ENCODE measurements at regions not wholly inside any gene's neighbourhood (a gene's known extent, or its start where the extent isn't known, plus 50 kb on each side); places are given as distances from the start of the nearest gene placed in this dataset.

DNA sequence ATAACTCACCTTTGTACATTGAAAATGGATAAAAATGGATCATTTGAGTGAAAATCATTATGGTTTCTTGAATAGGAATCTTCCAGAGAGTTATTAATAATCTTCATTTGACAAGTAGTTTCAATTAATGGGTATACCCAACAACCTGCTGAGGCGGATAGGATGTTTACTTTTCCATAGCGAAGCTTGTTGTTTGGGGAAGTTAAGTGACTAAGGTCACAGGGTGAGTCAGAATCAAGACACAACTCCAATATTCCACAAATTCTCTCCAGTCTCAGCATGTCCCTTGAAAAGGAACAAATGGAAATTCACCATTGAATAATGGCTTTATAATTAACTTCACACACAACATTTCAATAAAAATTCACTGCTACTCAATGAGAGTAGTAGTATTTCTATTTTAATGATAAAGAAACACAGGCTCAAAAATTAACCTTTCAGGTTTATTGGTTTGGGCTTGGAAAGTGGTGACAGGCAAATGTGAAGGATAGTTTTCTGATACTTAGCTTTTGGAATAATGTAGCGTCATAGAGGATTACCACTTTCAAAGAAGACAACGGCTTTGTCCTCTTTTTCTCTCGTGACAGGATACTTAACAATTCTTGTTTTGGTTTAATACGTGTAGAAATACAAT, 211.3 kb downstream of the GPD2 start:
- no peak overlapping the region for H3K27ac ChIP-seq (ENCODE audit: low read depth, low read length)
- no peaks in the 10 kb centered on the region for H3K36me3 ChIP-seq (ENCODE audit: control insufficient read depth in 5 of 5, insufficient read depth in 5 of 5, low read length in 5 of 5)
- no peak overlapping the region for H3K4me3 ChIP-seq (ENCODE audit: low read depth in 1 of 5, low read length in 5 of 5)
- H3K9me3 ChIP-seq (ENCODE audit: control insufficient read depth in 5 of 5, low read length in 5 of 5), result no peaks in the 10 kb centered on the region
- H3K9ac ChIP-seq (ENCODE audit: low read length in 5 of 5), result no peak overlapping the region
- no peaks in the 10 kb centered on the region for H3K27me3 ChIP-seq (ENCODE audit: control insufficient read depth in 5 of 5, insufficient read depth in 4 of 5, low read length in 5 of 5)
- peaks cover 0 to 4% (median 0%) of the 10 kb centered on the region in 5 donors for H3K4me1 ChIP-seq (ENCODE audit: control insufficient read depth in 5 of 5, insufficient read depth in 5 of 5, low read length in 5 of 5)

DNA sequence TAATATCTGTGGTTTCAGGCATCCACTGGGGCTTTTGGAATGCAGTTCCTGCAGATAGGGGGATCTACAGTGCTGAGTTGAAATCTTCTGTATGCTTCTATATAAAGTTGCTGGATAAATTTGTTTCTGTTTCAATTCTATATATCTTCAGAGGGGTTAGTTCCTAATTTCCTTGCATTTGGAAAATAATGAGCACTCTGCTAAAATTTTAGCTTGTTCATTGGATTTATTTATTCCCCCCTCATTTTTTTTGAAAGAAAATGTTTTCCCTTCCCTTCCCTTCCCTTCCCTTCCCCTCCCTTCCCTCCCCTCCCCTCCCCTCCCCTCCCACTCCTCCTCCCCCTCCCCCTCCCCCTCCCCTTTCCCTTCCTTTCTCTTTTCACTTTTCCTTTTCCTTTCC, 212.3 kb downstream of the GPD2 start:
- Histone ChIP-seq H3K27ac (ENCODE audit: low read depth, low read length) (no peak overlapping the region), H3K36me3 (ENCODE audit: control insufficient read depth in 5 of 5, insufficient read depth in 5 of 5, low read length in 5 of 5) (no peaks in the 10 kb centered on the region), H3K9me3 (ENCODE audit: control insufficient read depth in 5 of 5, low read length in 5 of 5) (no peaks in the 10 kb centered on the region), H3K4me3 (ENCODE audit: low read depth in 1 of 5, low read length in 5 of 5) (no peak overlapping the region), H3K4me1 (ENCODE audit: control insufficient read depth in 5 of 5, insufficient read depth in 5 of 5, low read length in 5 of 5) (peaks cover 0 to 4% (median 0%) of the 10 kb centered on the region in 5 donors), H3K9ac (ENCODE audit: low read length in 5 of 5) (no peak overlapping the region), H3K27me3 (ENCODE audit: control insufficient read depth in 5 of 5, insufficient read depth in 4 of 5, low read length in 5 of 5) (no peaks in the 10 kb centered on the region)

DNA sequence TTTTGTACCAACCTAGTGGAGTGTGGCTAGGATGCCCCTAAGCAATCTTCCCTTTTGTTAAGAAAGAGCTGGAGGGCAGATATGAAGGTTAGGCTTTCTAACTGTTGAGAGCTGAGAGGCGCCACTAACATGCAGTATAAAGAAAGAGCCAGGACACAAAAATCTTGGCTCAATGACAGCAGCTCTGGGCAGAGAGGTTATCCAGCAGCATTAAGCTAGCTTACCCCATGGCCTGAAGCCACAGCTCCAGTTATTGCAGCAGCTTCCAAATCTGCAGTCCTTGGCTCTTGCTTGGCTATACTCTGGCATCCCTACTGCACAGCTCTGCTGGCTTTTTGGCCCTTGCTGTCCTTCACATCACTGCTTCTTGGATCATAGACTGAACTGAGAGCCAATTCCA, 213.4 kb downstream of the GPD2 start:
- Histone ChIP-seq H3K4me3 (ENCODE audit: low read depth in 1 of 5, low read length in 5 of 5) (no peak overlapping the region), H3K27ac (ENCODE audit: low read depth, low read length) (no peak overlapping the region), H3K9me3 (ENCODE audit: control insufficient read depth in 5 of 5, low read length in 5 of 5) (no peaks in the 10 kb centered on the region), H3K9ac (ENCODE audit: low read length in 5 of 5) (no peak overlapping the region), H3K4me1 (ENCODE audit: control insufficient read depth in 5 of 5, insufficient read depth in 5 of 5, low read length in 5 of 5) (peaks cover 0 to 4% (median 0%) of the 10 kb centered on the region in 5 donors), H3K36me3 (ENCODE audit: control insufficient read depth in 5 of 5, insufficient read depth in 5 of 5, low read length in 5 of 5) (no peaks in the 10 kb centered on the region), H3K27me3 (ENCODE audit: control insufficient read depth in 5 of 5, insufficient read depth in 4 of 5, low read length in 5 of 5) (no peaks in the 10 kb centered on the region)

DNA sequence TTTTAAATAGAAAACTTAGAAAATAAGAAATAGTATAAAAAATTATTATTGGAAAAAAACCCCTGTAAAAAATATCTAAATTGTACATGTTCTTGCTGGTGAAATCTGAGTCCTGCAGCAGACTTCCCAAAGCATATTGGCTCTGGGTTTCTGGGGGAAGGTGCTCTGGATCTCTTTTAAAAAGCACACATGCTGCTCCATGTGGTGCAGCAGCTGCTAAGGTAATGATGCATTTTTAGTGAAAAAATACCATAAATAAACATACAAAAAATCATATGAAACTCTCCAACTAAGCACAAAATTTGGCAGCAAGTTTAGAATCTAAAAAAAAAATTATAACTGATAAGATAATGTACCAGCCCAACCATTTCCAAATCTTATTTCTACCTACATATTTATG, 216.5 kb downstream of the GPD2 start:
- no peaks in the 10 kb centered on the region for H3K36me3 ChIP-seq (ENCODE audit: control insufficient read depth in 5 of 5, insufficient read depth in 5 of 5, low read length in 5 of 5)
- no peak overlapping the region for H3K9ac ChIP-seq (ENCODE audit: low read length in 5 of 5)
- H3K27ac ChIP-seq (ENCODE audit: low read depth, low read length), result no peak overlapping the region
- H3K4me1 ChIP-seq (ENCODE audit: control insufficient read depth in 5 of 5, insufficient read depth in 5 of 5, low read length in 5 of 5), result peaks cover 0 to 6% (median 0%) of the 10 kb centered on the region in 5 donors
- H3K27me3 ChIP-seq (ENCODE audit: control insufficient read depth in 5 of 5, insufficient read depth in 4 of 5, low read length in 5 of 5), result no peaks in the 10 kb centered on the region
- no peak overlapping the region for H3K4me3 ChIP-seq (ENCODE audit: low read depth in 1 of 5, low read length in 5 of 5)
- no peaks in the 10 kb centered on the region for H3K9me3 ChIP-seq (ENCODE audit: control insufficient read depth in 5 of 5, low read length in 5 of 5)

DNA sequence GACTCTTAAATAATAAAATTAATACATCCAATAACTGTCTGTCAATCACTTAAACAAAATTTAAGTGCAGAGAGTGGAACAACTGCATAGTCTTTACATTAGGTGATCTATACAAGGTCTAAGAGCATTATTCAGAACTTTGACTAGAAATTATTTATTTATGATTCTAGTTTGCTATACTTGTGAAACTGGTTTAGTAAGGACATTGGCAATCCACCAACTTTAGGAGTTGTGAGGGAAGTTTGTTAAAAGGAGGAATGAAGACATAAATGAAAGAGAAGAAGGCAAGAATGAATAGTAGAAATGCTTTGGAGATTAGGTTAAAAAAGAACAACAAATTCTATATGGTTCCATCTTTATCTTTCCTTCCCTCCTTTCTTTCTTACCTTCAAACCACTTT, 217.5 kb downstream of the GPD2 start:
- Histone ChIP-seq H3K9me3 (ENCODE audit: control insufficient read depth in 5 of 5, low read length in 5 of 5) (no peaks in the 10 kb centered on the region), H3K27ac (ENCODE audit: low read depth, low read length) (no peak overlapping the region), H3K27me3 (ENCODE audit: control insufficient read depth in 5 of 5, insufficient read depth in 4 of 5, low read length in 5 of 5) (no peaks in the 10 kb centered on the region), H3K4me1 (ENCODE audit: control insufficient read depth in 5 of 5, insufficient read depth in 5 of 5, low read length in 5 of 5) (peaks cover 0 to 6% (median 0%) of the 10 kb centered on the region in 5 donors), H3K36me3 (ENCODE audit: control insufficient read depth in 5 of 5, insufficient read depth in 5 of 5, low read length in 5 of 5) (no peaks in the 10 kb centered on the region), H3K9ac (ENCODE audit: low read length in 5 of 5) (no peak overlapping the region), H3K4me3 (ENCODE audit: low read depth in 1 of 5, low read length in 5 of 5) (no peak overlapping the region)

DNA sequence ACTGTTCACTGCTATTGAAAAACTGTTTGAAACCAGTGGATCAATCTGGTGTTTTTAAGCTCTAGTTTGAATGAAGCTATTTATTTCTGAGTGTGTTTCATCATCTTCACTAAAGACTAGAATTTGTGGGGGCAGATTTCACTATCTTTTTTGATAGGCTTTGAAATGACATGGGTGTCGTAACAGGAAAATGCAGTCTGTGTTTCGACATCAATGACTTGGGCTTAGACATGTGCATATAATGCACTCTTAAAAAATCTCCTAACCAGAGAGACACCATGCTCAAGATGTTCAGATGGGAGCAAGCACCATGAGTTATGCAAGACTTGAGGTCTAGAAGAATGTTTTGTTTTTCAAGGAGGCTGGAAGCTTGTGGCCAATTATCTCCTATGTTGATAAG, 221.6 kb downstream of the GPD2 start:
- Histone ChIP-seq H3K27ac (ENCODE audit: low read depth, low read length) (no peak overlapping the region), H3K27me3 (ENCODE audit: control insufficient read depth in 5 of 5, insufficient read depth in 4 of 5, low read length in 5 of 5) (no peaks in the 10 kb centered on the region), H3K4me1 (ENCODE audit: control insufficient read depth in 5 of 5, insufficient read depth in 5 of 5, low read length in 5 of 5) (peaks cover 0 to 5% (median 0%) of the 10 kb centered on the region in 5 donors), H3K9me3 (ENCODE audit: control insufficient read depth in 5 of 5, low read length in 5 of 5) (no peaks in the 10 kb centered on the region), H3K4me3 (ENCODE audit: low read depth in 1 of 5, low read length in 5 of 5) (no peak overlapping the region), H3K36me3 (ENCODE audit: control insufficient read depth in 5 of 5, insufficient read depth in 5 of 5, low read length in 5 of 5) (no peaks in the 10 kb centered on the region), H3K9ac (ENCODE audit: low read length in 5 of 5) (no peak overlapping the region)

DNA sequence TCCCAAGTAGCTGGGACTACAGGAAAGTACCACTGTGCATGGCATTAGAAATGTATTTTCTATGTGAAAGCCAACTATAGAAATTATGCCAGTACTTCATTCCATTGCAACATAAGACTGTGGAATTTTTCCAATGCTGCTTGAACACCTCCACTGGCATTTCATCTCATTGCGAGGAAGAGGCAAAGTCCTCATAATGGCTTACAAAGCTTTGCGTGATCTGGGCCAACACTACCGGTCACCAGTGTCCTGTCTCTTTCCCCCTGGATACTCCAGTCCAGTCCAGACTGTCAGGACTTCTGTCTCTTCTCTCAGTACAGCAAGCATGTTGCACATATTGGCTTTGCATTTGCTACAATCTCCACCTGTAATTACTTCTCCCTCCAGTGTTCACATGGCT, 223.5 kb downstream of the GPD2 start:
- Histone ChIP-seq H3K9me3 (ENCODE audit: control insufficient read depth in 5 of 5, low read length in 5 of 5) (no peaks in the 10 kb centered on the region), H3K4me1 (ENCODE audit: control insufficient read depth in 5 of 5, insufficient read depth in 5 of 5, low read length in 5 of 5) (peaks cover 0 to 5% (median 0%) of the 10 kb centered on the region in 5 donors), H3K9ac (ENCODE audit: low read length in 5 of 5) (no peak overlapping the region), H3K27ac (ENCODE audit: low read depth, low read length) (no peak overlapping the region), H3K4me3 (ENCODE audit: low read depth in 1 of 5, low read length in 5 of 5) (no peak overlapping the region), H3K36me3 (ENCODE audit: control insufficient read depth in 5 of 5, insufficient read depth in 5 of 5, low read length in 5 of 5) (no peaks in the 10 kb centered on the region), H3K27me3 (ENCODE audit: control insufficient read depth in 5 of 5, insufficient read depth in 4 of 5, low read length in 5 of 5) (no peaks in the 10 kb centered on the region)

DNA sequence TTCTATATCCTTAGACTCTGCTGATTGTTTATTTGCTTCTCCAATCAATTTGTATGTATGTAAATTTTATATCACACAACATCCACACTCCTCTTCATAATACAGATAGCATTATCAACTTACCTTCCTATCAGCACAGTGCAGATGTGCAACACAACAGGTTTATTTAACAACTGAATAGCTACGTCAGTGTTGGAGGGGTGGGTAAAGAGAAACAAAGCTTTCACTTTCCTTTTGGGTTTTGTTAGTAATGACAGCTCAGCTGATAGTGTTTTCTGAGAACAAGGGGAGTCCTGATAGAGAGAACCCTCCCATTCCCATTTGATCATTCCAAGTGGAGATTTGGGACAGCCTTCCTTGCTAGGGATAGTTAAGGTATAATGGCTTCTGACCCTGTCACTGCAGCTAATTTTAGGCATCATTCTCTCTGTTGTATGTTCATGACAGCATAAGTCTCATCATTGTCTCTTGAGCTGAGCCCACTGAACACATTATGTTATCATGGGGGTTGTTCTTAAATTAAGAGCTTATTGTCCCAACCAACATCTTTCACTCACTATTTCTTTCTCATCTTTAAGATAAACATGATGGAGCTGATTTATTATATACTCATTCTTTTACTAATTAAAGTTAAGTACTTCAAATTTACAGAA, 227.7 kb downstream of the GPD2 start:
- Histone ChIP-seq H3K4me3 (ENCODE audit: low read depth in 1 of 5, low read length in 5 of 5) (no peak overlapping the region), H3K27ac (ENCODE audit: low read depth, low read length) (no peak overlapping the region), H3K27me3 (ENCODE audit: control insufficient read depth in 5 of 5, insufficient read depth in 4 of 5, low read length in 5 of 5) (no peaks in the 10 kb centered on the region), H3K4me1 (ENCODE audit: control insufficient read depth in 5 of 5, insufficient read depth in 5 of 5, low read length in 5 of 5) (no peaks in the 10 kb centered on the region), H3K9me3 (ENCODE audit: control insufficient read depth in 5 of 5, low read length in 5 of 5) (peaks cover 3 to 13% (median 4%) of the 10 kb centered on the region in 5 donors), H3K36me3 (ENCODE audit: control insufficient read depth in 5 of 5, insufficient read depth in 5 of 5, low read length in 5 of 5) (no peaks in the 10 kb centered on the region), H3K9ac (ENCODE audit: low read length in 5 of 5) (no peak overlapping the region)

DNA sequence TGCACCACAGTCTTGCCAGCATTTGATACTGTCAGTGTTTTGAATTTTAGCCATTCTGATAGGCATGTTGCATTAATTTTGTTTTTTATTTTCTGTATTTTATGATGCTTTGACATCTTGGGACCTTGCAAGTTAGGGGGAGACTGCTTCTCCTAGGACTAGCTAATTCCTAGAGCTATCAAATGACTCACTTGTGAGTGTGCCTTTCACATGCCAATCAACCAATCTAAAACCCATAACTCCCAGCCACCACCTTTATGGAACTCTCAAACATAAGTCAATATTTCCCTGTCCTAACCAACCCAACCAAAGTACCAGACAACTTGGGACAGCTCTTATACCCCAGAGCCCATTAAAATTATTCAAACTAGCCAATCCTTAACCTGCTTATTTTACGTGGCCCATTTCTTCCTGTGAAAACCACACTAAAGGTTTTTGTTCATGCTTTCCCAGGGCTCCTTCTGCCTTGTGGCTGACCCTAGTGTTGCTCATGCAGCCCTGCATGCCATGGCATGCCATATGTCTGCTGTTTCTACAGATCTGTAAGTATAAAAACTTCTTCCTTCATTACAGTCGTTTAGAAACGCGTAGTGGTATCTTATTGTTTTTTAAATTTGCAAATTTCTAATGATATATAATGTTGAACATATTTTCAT, 230.1 kb downstream of the GPD2 start:
- Histone ChIP-seq H3K9ac (ENCODE audit: low read length in 5 of 5) (no peak overlapping the region), H3K27me3 (ENCODE audit: control insufficient read depth in 5 of 5, insufficient read depth in 4 of 5, low read length in 5 of 5) (no peaks in the 10 kb centered on the region), H3K36me3 (ENCODE audit: control insufficient read depth in 5 of 5, insufficient read depth in 5 of 5, low read length in 5 of 5) (no peaks in the 10 kb centered on the region), H3K9me3 (ENCODE audit: control insufficient read depth in 5 of 5, low read length in 5 of 5) (peaks cover 3 to 13% (median 4%) of the 10 kb centered on the region in 5 donors), H3K4me1 (ENCODE audit: control insufficient read depth in 5 of 5, insufficient read depth in 5 of 5, low read length in 5 of 5) (no peaks in the 10 kb centered on the region), H3K4me3 (ENCODE audit: low read depth in 1 of 5, low read length in 5 of 5) (no peak overlapping the region), H3K27ac (ENCODE audit: low read depth, low read length) (no peak overlapping the region)

DNA sequence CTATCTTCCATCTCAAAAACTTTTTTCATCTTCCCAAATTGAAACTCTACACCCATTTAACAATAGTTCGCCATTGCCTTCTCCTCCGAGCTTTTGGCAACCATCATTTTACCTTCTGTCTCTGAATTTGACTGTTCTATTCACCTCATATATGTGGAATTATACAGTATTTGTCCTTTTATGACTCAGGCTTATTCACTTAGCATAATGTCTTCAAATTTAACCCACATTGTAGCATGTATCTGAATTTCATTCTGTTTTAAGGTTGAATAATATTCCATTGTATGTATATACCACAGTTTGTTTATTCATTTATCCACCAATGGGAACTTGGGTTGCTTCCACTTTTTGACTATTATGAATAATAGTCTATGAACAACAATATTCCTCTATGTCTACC, 233.9 kb downstream of the GPD2 start:
- H3K27ac ChIP-seq (ENCODE audit: low read depth, low read length), result no peak overlapping the region
- peaks cover 3 to 13% (median 4%) of the 10 kb centered on the region in 5 donors for H3K9me3 ChIP-seq (ENCODE audit: control insufficient read depth in 5 of 5, low read length in 5 of 5)
- no peak overlapping the region for H3K9ac ChIP-seq (ENCODE audit: low read length in 5 of 5)
- no peaks in the 10 kb centered on the region for H3K4me1 ChIP-seq (ENCODE audit: control insufficient read depth in 5 of 5, insufficient read depth in 5 of 5, low read length in 5 of 5)
- H3K36me3 ChIP-seq (ENCODE audit: control insufficient read depth in 5 of 5, insufficient read depth in 5 of 5, low read length in 5 of 5), result no peaks in the 10 kb centered on the region
- H3K27me3 ChIP-seq (ENCODE audit: control insufficient read depth in 5 of 5, insufficient read depth in 4 of 5, low read length in 5 of 5), result no peaks in the 10 kb centered on the region
- no peak overlapping the region for H3K4me3 ChIP-seq (ENCODE audit: low read depth in 1 of 5, low read length in 5 of 5)

Data from subcutaneous abdominal adipose tissue (tissue), 5 donors.